ENCODE measurements at regions not wholly inside any gene's neighbourhood (a gene's known extent, or its start where the extent isn't known, plus 50 kb on each side); places are given as distances from the start of the nearest gene placed in this dataset.
"Not testable (repeated sequence)": the region's sequence is repeated elsewhere in the genome, so short reads cannot be mapped to it uniquely, and the experiment has no call there.

DNA sequence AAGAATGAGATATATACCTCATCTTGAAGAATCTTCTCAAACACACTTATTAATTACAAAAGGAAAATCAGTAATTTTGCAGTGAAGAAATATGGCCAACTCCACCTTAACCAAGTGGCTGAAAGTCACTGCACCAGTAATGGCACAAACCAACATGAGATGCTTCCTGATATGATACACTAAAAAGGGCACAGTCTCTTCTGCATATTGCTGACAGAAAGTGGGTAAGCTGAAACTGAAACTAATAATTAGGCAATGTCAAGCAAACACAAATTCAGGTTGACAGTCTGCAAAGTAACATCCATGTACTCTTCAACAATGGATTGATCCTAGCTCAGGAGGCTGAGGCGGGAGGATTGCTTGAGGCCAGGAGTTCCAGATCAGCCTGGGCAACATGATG is 56.1 kb downstream of the ZNF22 start:
- H3K27me3 Mint-ChIP-seq (ENCODE audit: low read depth in 3 of 3); H3K36me3 Mint-ChIP-seq; DNase-seq; H3K9me3 Mint-ChIP-seq: not testable (repeated sequence)
- peaks cover 8 to 11% of the 10 kb centered on the region in 2 donors for H3K4me1 Mint-ChIP-seq
- H3K4me3 Mint-ChIP-seq, result peak overlapping the region in 2 of 5 donors; percentile 5 to 27
- H3K27ac Mint-ChIP-seq, result peak overlapping the region in 3 of 6 donors; percentile 17 to 68 (median 26)

DNA sequence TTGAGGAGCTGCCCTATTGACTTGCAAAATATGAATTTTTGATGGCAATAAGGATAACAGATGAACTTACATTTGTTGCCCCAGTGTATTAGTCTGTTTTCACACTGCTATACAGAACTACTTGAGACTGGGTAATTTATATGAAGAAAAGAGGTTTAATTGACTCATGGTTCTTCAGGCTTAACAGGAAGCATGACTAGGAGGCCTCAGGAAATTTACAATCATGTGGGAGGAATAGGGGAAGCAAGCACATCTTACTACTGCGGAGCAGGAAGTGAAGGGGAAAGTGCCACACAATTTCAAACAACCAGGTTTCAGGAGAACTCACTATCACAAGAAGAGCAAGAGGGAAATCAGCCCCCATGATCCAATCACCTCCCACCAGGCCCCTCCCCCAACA is 57.9 kb downstream of the ZNF22 start:
- Mint-ChIP-seq H3K4me1 (peaks cover 16 to 18% of the 10 kb centered on the region in 2 donors), H3K36me3 (no peaks in the 10 kb centered on the region), H3K4me3 (no peak overlapping the region), H3K27me3 (ENCODE audit: low read depth in 3 of 3) (peaks cover 0 to 1% (median 1%) of the 10 kb centered on the region in 3 donors), H3K9me3 (no peaks in the 10 kb centered on the region), H3K27ac (peak overlapping the region in 1 of 6 donors; percentile 4)
- no peak for DNase-seq

DNA sequence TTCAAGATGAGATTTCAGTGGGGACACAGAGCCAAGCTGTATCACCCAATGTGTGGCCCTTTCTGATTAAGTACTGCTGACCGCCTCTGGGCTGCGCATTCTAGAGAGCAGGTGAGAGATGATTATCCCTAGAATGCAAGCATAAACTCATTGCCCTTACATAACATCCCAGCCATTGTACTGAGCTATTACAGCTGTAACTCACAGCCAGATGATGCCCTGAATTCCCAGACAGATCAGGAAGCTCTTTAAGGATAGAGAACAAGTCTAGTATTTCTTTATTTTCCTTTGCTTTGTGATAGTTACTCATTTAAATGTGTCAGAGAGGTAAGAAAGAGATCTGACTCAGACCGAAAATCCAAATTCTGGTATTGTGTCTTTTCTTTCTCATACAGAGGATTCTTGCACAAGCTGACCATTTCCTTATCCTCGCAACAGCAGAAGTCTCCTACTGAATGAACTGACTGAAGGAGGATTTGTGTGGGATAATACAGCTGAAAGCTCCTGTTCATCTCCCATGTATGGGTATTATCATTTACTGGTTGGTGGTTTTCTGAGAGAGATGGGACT is 58.4 kb downstream of the ZNF22 start:
- no peak for DNase-seq
- Mint-ChIP-seq H3K27ac (peak overlapping the region in 1 of 6 donors; percentile 4), H3K9me3 (no peaks in the 10 kb centered on the region), H3K4me1 (peaks cover 20 to 21% of the 10 kb centered on the region in 2 donors), H3K4me3 (no peak overlapping the region), H3K36me3 (no peaks in the 10 kb centered on the region), H3K27me3 (ENCODE audit: low read depth in 3 of 3) (peaks cover 0 to 3% (median 1%) of the 10 kb centered on the region in 3 donors)

DNA sequence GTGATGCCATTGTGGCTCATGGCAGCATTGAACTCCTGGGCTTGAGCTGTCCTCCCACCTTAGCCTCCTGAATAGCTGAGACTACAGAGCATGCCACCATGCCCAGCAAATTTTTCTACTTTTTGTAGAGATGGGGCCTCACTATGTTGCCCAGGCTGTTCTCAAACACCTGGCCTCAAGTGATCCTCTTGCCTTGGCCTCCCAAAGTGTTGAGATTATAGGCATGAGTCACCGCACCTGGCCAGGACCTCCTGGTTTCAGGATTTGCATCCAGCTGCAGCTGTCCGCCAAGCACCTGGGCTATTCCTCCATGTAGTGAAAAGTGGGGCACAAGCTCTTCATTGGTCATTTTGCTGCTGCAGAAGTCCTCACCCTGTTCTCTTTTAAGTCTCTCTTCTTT is 58.9 kb downstream of the ZNF22 start:
- no peak for DNase-seq
- Mint-ChIP-seq H3K27me3 (ENCODE audit: low read depth in 3 of 3) (peaks cover 0 to 3% (median 1%) of the 10 kb centered on the region in 3 donors), H3K27ac (no peak overlapping the region), H3K4me1 (peaks cover 20 to 21% of the 10 kb centered on the region in 2 donors), H3K4me3 (no peak overlapping the region), H3K36me3 (no peaks in the 10 kb centered on the region), H3K9me3 (no peaks in the 10 kb centered on the region)

DNA sequence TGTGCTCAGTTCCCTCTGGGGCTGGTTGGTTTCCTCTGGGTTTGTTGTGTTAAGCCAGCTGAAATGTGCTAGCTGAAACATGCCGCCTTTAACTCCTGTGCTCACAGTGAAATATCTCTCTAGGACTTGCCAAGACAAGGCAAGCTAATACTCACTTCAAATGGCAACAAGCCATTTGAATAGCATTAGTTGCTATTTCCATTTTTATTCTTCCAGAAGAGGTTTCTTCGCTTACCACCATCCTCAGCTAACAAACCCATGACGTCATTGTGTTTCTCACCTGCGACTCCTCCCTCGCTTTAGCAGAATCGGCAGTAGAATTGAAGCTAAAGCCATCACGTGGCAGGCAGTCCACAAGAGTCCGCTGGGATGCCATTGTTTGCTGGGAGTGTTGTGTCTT is 61.3 kb downstream of the ZNF22 start:
- no peaks in the 10 kb centered on the region for H3K9me3 Mint-ChIP-seq
- peak; percentile 7 to 16 (median 10) for DNase-seq
- peak overlapping the region in 3 of 6 donors; percentile 4 to 48 (median 10) for H3K27ac Mint-ChIP-seq
- peaks cover 16 to 17% of the 10 kb centered on the region in 2 donors for H3K4me1 Mint-ChIP-seq
- H3K27me3 Mint-ChIP-seq (ENCODE audit: low read depth in 3 of 3), result peaks cover 0 to 3% (median 3%) of the 10 kb centered on the region in 3 donors
- H3K36me3 Mint-ChIP-seq, result no peaks in the 10 kb centered on the region
- peak overlapping the region in 4 of 5 donors; percentile 0 to 44 (median 12) for H3K4me3 Mint-ChIP-seq

DNA sequence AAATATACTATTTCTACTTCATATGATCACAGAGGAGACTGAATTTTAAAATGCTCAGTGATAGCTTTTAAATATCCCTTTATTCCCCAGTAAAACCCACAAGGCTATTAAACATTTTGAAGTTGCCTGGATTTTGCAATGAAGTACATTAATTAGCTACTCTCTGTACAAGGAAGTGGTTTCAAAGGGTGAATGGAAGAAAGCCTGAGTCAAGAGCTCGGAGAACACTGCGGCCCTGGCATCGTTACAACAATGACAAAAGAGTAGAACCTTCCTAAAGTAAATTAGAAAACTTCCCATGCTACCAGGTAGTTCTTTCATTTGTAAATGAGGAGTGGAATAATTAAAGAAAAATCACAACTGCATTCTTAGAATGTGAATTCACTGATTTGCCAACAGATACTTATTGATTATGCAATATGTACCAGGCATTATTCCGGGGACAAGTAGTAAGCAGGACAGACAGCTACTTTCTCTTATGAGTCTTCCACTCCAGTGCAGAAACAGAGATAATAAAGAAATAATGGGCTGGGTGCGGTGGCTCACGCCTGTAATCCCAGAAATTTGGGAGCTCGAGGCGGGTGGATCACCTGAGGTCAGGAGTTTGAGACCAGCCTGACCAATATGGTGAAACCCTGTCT is 63.0 kb downstream of the ZNF22 start:
- DNase-seq, result no peak
- peaks cover 0 to 3% (median 2%) of the 10 kb centered on the region in 3 donors for H3K27me3 Mint-ChIP-seq (ENCODE audit: low read depth in 3 of 3)
- H3K36me3 Mint-ChIP-seq, result peaks cover 0 to under 1% (median 0%) of the 10 kb centered on the region in 3 donors
- H3K4me1 Mint-ChIP-seq, result peaks cover 12 to 13% of the 10 kb centered on the region in 2 donors
- no peaks in the 10 kb centered on the region for H3K9me3 Mint-ChIP-seq
- H3K4me3 Mint-ChIP-seq, result no peak overlapping the region
- H3K27ac Mint-ChIP-seq, result no peak overlapping the region

DNA sequence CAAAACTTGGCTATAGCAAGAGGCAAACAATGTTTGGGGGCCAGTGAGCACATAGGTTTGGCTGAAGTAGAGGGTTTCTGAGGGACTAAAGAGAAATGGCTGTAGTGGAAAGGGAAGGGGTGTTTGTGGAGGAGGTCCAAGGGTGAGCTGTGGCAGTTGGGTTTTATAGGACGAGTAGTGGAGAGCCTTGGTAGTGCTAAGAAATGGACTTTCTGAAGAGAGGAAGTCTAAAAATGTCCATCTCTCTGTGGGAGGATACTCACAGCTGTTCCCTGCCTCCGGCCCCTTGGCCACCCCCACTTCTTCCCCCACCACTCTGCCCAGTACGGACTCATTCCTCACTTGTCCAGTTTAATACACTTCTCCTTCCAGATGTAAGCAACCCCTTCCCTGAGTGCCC is 64.3 kb downstream of the ZNF22 start:
- Mint-ChIP-seq H3K36me3 (peaks cover 0 to 3% (median 0%) of the 10 kb centered on the region in 3 donors), H3K27me3 (ENCODE audit: low read depth in 3 of 3) (peaks cover 0 to 3% (median 2%) of the 10 kb centered on the region in 3 donors), H3K27ac (peak overlapping the region in 1 of 6 donors; percentile 42), H3K9me3 (no peaks in the 10 kb centered on the region), H3K4me3 (no peak overlapping the region), H3K4me1 (peaks cover 10 to 12% of the 10 kb centered on the region in 2 donors)
- no peak for DNase-seq

DNA sequence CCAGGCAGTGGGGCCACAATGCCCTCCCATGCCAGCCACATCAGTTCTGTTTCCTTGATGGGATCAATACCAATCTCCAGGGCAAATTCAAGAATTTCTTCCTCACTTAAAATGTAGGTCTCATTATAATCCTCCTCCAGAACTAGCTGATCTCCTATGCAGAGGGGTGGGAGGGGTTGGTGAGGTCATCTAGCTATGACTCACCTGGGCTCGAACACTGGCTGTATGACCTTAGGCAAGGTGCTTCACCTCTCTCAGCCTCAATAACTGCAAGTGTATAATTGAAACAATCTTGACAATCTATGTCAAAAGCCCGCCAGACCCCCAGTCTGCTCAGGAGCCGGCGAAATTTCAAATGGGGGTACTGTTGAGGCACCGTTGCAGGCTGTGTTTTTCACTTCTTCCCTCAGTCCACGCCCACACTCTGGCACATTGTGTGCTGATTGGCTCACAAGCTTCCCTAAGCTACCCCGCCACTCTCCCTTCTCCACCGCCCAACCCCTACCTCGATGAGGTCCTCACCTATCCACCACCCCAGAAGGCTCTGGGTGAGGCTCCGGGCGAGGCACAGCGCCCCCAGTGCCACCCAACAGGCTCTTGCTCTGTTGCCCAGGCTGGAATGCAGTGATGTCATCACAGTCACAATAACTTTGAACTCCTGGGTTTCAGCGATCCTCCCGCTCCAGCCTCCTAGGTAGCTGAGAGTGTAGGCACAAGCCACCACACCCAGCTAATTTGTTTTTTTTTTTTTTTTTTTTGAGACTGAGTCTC is 70.5 kb downstream of the ZNF22 start:
- H3K9me3 Mint-ChIP-seq, result peaks cover 0 to 14% (median 10%) of the 10 kb centered on the region in 6 donors
- H3K4me3 Mint-ChIP-seq, result no peak overlapping the region
- peaks cover 0 to 15% (median 13%) of the 10 kb centered on the region in 3 donors for H3K36me3 Mint-ChIP-seq
- H3K4me1 Mint-ChIP-seq, result peaks cover 14 to 20% of the 10 kb centered on the region in 2 donors
- H3K27me3 Mint-ChIP-seq (ENCODE audit: low read depth in 3 of 3), result peaks cover 0 to 4% (median 0%) of the 10 kb centered on the region in 3 donors
- DNase-seq, result no peak
- peak overlapping the region in 2 of 6 donors; percentile 4 to 34 for H3K27ac Mint-ChIP-seq

DNA sequence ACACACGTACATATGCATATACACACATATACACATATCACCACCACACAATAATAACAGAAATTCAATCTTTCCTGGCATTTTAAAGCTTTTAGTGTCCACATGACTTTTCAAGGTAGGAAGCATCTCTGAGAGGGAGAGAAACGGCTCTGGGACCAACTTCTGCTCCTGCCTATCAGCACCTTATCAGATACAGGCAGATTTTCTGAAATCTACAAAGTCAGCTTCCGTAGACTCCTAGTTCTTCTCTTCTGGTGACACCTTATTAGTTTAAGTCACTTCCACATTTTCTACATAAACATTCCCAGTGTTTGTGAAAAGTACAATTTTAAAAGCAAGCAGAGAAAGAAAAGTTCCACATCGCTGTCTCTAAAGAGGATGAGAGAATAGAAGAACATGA is 74.5 kb downstream of the ZNF22 start:
- Mint-ChIP-seq H3K4me1 (peaks cover 36 to 51% of the 10 kb centered on the region in 2 donors), H3K9me3 (peaks cover 0 to 14% (median 10%) of the 10 kb centered on the region in 6 donors), H3K27me3 (ENCODE audit: low read depth in 3 of 3) (peaks cover 0 to 8% (median 4%) of the 10 kb centered on the region in 3 donors), H3K36me3 (peaks cover 4 to 21% (median 12%) of the 10 kb centered on the region in 3 donors), H3K4me3 (peak overlapping the region in 1 of 5 donors; percentile 6), H3K27ac (peak overlapping the region in 5 of 6 donors; percentile 37 to 77 (median 63))
- DNase-seq, result no peak

DNA sequence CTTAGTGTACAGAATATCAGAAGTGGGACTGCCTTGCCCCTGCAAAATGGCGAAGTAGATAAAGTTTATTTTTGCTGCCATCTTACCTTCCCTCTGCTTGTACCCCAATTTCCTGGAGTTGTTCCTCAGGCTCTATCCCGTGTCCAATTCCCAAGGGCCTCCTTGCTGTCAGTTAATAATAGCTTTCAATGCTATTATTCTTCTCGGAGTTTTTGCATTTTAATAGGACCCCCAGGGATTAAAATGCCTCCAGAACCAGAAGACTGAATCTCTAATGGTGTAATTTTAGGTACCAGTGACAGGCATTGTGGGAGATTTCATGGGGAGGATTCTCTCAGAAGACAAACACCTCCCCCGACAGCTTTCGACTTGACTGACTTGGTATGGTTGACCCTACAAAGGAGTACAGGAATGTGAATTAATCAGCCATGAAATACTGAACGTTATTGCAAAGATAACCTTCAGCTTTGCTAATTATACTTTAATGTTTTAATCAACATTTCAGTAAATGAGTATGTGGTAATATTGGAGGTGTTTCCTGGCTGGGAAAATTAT is 75.2 kb downstream of the ZNF22 start:
- Mint-ChIP-seq H3K4me1 (peaks cover 36 to 51% of the 10 kb centered on the region in 2 donors), H3K27me3 (ENCODE audit: low read depth in 3 of 3) (peaks cover 0 to 8% (median 4%) of the 10 kb centered on the region in 3 donors), H3K9me3 (peaks cover 0 to 7% (median 5%) of the 10 kb centered on the region in 6 donors), H3K36me3 (peaks cover 4 to 15% (median 6%) of the 10 kb centered on the region in 3 donors), H3K4me3 (peak overlapping the region; percentile 45 to 89 (median 75)), H3K27ac (peak overlapping the region; percentile 56 to 95 (median 92))
- no peak for DNase-seq

DNA sequence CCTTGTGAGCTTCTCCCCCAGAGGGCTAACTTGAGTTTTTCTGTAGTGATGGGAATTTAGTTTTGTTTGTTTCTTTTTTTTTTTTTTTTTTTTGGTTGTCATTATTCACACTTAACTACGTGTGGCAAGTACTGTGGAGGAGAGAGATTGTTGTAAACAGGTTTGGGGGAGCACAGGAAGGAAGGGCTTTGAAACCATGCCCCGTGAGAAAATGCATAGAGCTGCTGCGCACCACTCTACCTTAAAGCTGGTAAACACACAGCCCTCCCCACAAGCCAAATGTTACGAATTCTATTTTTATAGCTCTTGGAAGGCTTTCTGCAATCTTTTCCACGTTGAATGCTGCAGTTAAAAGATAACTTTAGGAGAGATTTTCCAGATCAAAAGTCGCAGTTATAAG is 76.2 kb downstream of the ZNF22 start:
- peaks cover 0 to 9% (median 4%) of the 10 kb centered on the region in 3 donors for H3K36me3 Mint-ChIP-seq
- peak; percentile 58 to 73 (median 73) for DNase-seq
- H3K27ac Mint-ChIP-seq, result peak overlapping the region; percentile 75 to 95 (median 92)

DNA sequence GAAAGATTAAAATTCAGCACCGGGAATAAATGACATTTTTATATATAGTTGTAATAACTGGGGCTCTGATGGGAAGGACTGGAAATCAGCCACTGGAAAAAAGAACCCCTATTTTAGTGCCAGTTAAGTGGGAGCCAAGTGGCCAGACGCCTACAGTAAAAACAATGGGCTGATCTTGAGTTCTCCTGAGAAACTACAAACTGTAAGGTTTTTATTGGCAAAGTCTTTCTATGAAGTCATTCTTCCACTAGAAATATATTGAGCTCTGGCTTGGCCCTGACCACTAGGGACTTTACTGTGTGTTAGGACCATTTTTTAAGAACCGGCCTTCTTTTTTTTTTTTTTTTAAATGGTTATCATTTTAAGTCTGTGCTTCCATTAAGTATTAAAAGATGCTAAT is 79.6 kb downstream of the ZNF22 start:
- Mint-ChIP-seq H3K4me1 (peaks cover 42 to 56% of the 10 kb centered on the region in 2 donors), H3K36me3 (peaks cover 6 to 19% (median 14%) of the 10 kb centered on the region in 3 donors), H3K4me3 (no peak overlapping the region), H3K9me3 (peaks cover 2 to 8% (median 6%) of the 10 kb centered on the region in 6 donors), H3K27me3 (ENCODE audit: low read depth in 3 of 3) (peaks cover 2 to 7% (median 5%) of the 10 kb centered on the region in 3 donors), H3K27ac (peak overlapping the region in 3 of 6 donors; percentile 15 to 60 (median 41))
- no peak for DNase-seq

More for the DNA sequence above, 76.2 kb downstream of the ZNF22 start:
- peaks cover 0 to 8% (median 4%) of the 10 kb centered on the region in 3 donors for H3K27me3 Mint-ChIP-seq (ENCODE audit: low read depth in 3 of 3)
- peaks cover 40 to 56% of the 10 kb centered on the region in 2 donors for H3K4me1 Mint-ChIP-seq
- peak overlapping the region; percentile 70 to 89 (median 81) for H3K4me3 Mint-ChIP-seq
- peaks cover 0 to 2% (median 0%) of the 10 kb centered on the region in 6 donors for H3K9me3 Mint-ChIP-seq

DNA sequence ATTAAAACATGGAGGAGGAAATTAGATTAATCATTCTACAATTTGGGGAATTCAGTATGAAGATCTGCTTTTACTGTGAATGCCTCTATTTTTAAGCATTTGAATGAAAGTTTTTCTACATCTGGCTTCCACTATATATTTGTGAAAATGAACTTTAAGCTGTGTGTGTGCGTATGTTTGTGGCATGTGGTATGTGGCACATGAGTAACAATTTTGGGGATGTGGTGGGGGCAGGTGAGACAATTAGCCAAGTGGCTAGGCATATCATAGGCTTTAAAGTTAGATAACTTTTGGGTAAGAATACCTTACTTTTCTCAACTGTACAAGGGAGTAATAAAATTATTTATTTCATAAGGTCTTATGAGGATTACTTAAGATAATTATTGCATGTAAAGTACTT is 81.5 kb downstream of the ZNF22 start:
- Mint-ChIP-seq H3K9me3 (peaks cover 2 to 23% (median 16%) of the 10 kb centered on the region in 6 donors), H3K36me3 (peaks cover 11 to 24% (median 23%) of the 10 kb centered on the region in 3 donors), H3K4me3 (peak overlapping the region in 2 of 5 donors; percentile 14 to 22), H3K27me3 (ENCODE audit: low read depth in 3 of 3) (peaks cover 0 to 3% (median 2%) of the 10 kb centered on the region in 3 donors), H3K27ac (peak overlapping the region in 5 of 6 donors; percentile 8 to 68 (median 34)), H3K4me1 (peaks cover 24 to 38% of the 10 kb centered on the region in 2 donors)
- DNase-seq, result peak; percentile 51 to 62 (median 55)

Data from immature natural killer cell (primary cell).